ENCODE measurements at regions not wholly inside any gene's neighbourhood (a gene's known extent, or its start where the extent isn't known, plus 50 kb on each side); places are given as distances from the start of the nearest gene placed in this dataset.

DNA sequence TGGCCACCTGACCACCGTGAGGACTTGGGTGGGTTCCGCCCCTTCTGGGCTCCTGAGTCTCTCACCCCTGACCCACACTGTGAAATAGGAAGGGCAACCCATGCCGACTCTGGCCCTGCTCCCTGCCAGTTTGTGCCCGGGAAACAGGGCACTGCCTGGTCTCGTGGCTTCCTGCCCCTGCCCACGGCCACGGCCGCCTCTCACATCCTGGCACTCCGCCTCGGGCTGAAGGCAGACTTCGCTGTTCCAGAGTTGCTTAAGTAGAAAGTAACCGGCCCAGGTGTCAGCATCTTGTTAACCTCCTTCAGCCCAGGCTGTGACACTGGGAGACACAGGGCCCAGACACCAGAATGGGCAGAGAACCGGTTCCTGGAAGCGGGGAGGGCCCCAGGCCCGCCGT lies 68.7 kb upstream of the RNU6ATAC start:
- TF ChIP-seq, protein P1, sequence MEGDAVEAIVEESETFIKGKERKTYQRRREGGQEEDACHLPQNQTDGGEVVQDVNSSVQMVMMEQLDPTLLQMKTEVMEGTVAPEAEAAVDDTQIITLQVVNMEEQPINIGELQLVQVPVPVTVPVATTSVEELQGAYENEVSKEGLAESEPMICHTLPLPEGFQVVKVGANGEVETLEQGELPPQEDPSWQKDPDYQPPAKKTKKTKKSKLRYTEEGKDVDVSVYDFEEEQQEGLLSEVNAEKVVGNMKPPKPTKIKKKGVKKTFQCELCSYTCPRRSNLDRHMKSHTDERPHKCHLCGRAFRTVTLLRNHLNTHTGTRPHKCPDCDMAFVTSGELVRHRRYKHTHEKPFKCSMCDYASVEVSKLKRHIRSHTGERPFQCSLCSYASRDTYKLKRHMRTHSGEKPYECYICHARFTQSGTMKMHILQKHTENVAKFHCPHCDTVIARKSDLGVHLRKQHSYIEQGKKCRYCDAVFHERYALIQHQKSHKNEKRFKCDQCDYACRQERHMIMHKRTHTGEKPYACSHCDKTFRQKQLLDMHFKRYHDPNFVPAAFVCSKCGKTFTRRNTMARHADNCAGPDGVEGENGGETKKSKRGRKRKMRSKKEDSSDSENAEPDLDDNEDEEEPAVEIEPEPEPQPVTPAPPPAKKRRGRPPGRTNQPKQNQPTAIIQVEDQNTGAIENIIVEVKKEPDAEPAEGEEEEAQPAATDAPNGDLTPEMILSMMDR (IDR thresholded peaks at IDR 0.05) = no peak
- TF ChIP-seq POLR2A (IDR thresholded peaks at IDR 0.05) = no peak

Measured in thyroid gland (tissue), 4 donors.